HG02798 (cell line): ENCODE measurements at regions not wholly inside any gene's neighbourhood (a gene's known extent, or its start where the extent isn't known, plus 50 kb on each side); places are given as distances from the start of the nearest gene placed in this dataset.
"Not testable (repeated sequence)": the region's sequence is repeated elsewhere in the genome, so short reads cannot be mapped to it uniquely, and the experiment has no call there.

Source experiments
- ATAC-seq: cut with Tn5 transposase; IDR thresholded peaks from one replicate; pipeline ENCODE4 v1.9.1; 2021; ENCODE audit warnings: mild to moderate bottlenecking; ENCODE audit not compliant: unreplicated experiment, poor library complexity

- not testable (repeated sequence) for ATAC-seq
Measured at GRCh38 chrX:124181515-124181914, 150.9 kb upstream of the TEX13D start.

GRCh38 chrX:124190440-124190839, 142.0 kb upstream of the TEX13D start:
- ATAC-seq = no peak

GRCh38 chrX:124194199-124194598, 138.3 kb upstream of the TEX13D start:
- no peak for ATAC-seq

GRCh38 chrX:124194901-124195300, 137.6 kb upstream of the TEX13D start:
- ATAC-seq = no peak

GRCh38 chrX:124203311-124203710, 129.1 kb upstream of the TEX13D start:
- no peak for ATAC-seq

- no peak for ATAC-seq
Measured at GRCh38 chrX:124208660-124209059, 123.8 kb upstream of the TEX13D start.

GRCh38 chrX:124209792-124210576, 122.5 kb upstream of the TEX13D start:
- no peak for ATAC-seq

GRCh38 chrX:124211312-124211942, 121.0 kb upstream of the TEX13D start:
- peak; percentile 73 for ATAC-seq

GRCh38 chrX:124212622-124213021, 119.8 kb upstream of the TEX13D start:
- ATAC-seq = no peak

- no peak for ATAC-seq
Measured at GRCh38 chrX:124215786-124216185, 116.7 kb upstream of the TEX13D start.

GRCh38 chrX:124216396-124217115, 115.9 kb upstream of the TEX13D start:
- no peak for ATAC-seq

GRCh38 chrX:124217304-124218251, 114.9 kb upstream of the TEX13D start:
- ATAC-seq = peak; percentile 78

GRCh38 chrX:124223524-124223923, 108.9 kb upstream of the TEX13D start:
- ATAC-seq = no peak

- ATAC-seq = no peak
Measured at GRCh38 chrX:124224528-124224927, 107.9 kb upstream of the TEX13D start.

- ATAC-seq = no peak
Measured at GRCh38 chrX:124226129-124226528, 106.3 kb upstream of the TEX13D start.

- ATAC-seq = no peak
Measured at GRCh38 chrX:124228849-124229248, 103.6 kb upstream of the TEX13D start.

GRCh38 chrX:124229374-124229773, 103.1 kb upstream of the TEX13D start:
- ATAC-seq = no peak

GRCh38 chrX:124230655-124231450, 101.6 kb upstream of the TEX13D start:
- no peak for ATAC-seq

- no peak for ATAC-seq
Measured at GRCh38 chrX:124231451-124231759, 101.1 kb upstream of the TEX13D start.
